Spleen (tissue), 7 donors: ENCODE measurements at regions not wholly inside any gene's neighbourhood (a gene's known extent, or its start where the extent isn't known, plus 50 kb on each side); places are given as distances from the start of the nearest gene placed in this dataset.

Experiments used
- CTCF ChIP-seq, 11 experiments: fragments of 200-600 bp in 7 of 11; fragments of 450-650 bp in 4 of 11; sonication (generic) in 4 of 11; IDR thresholded peaks in 8 of 11; conservative IDR thresholded peaks in 3 of 11; 1 replicate in 7 of 11; 2 replicates in 4 of 11; pipeline versions ENCODE4 v1.4.0 to v1.8.0; 2016 to 2021; ENCODE audit warnings: antibody characterized with exemption in 11 of 11, inconsistent platforms in 4 of 11, mild to moderate bottlenecking in 1 of 11
- POLR2A ChIP-seq, 3 donors: fragments of 450-650 bp; IDR thresholded peaks; one replicate each; pipeline ENCODE4 v1.5.1; 2017; ENCODE audit warnings: antibody characterized with exemption in 3 of 3, mild to moderate bottlenecking in 1 of 3
- POLR2AphosphoS5 ChIP-seq, 3 donors: sonication (generic); formaldehyde crosslinking; IDR thresholded peaks; one replicate each; pipeline ENCODE4 v1.5.1; 2017; ENCODE audit warnings: antibody characterized with exemption in 3 of 3
- donor health status: DM: no; HTN: no; CAD: no; lungs with moderate emphysema.
- donor health status: DM: no; HTN: no; CAD: no.
- donor health status: DM: no; HTN: no; CAD: no.

DNA sequence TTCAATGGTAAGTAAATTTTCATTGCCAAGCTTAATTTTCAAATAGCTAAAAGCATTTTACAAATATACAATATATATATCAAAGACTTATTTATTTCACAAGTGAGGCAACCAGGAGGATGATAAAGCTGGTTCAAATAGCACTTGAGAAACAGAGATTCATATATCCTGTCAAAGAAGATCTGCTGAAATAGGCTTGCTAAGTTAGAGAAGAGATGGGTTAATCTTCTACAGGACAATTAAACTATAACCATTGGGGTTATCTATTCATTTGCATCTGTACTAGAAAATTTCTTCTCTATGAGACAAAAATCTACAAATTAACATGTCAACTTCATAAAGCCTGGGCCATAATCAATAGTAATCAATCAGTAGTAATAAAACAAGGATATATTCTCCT, 637.7 kb upstream of the UBE2E2 start:
- no peak for TF ChIP-seq CTCF (IDR thresholded peaks at IDR 0.05 in 8 of 11, conservative IDR thresholded peaks at IDR 0.05 in 3 of 11)
- no peak for TF ChIP-seq POLR2AphosphoS5 (IDR thresholded peaks at IDR 0.05)
- TF ChIP-seq POLR2A (IDR thresholded peaks at IDR 0.05), result no peak
